GM23248 (cell line): ENCODE measurements at regions not wholly inside any gene's neighbourhood (a gene's known extent, or its start where the extent isn't known, plus 50 kb on each side); places are given as distances from the start of the nearest gene placed in this dataset.

Experiments used
- DNase-seq: peaks from one replicate; pipeline ENCODE4 v3.0.0-alpha.2; 2015
- H2AFZ ChIP-seq: fragments of 200-600 bp; sonication (generic); 2 replicates; pipeline ENCODE4 v1.6.1; 2016; ENCODE audit warnings: antibody characterized with exemption
- H3F3A ChIP-seq: fragments of 200-600 bp; sonication (generic); 2 replicates; pipeline ENCODE4 v1.6.1; 2016; ENCODE audit warnings: mild to moderate bottlenecking, antibody characterized with exemption, mixed run types; ENCODE audit not compliant: insufficient read depth
- H3K27ac ChIP-seq: fragments of 200-600 bp; sonication (generic); 2 replicates; pipeline ENCODE4 v1.5.1; 2016; ENCODE audit warnings: mild to moderate bottlenecking
- H3K27me3 ChIP-seq: fragments of 200-600 bp; sonication (generic); replicated peaks from 2 replicates; pipeline ENCODE4 v1.6.1; 2016; ENCODE audit warnings: mild to moderate bottlenecking; ENCODE audit not compliant: insufficient read depth
- H3K36me3 ChIP-seq: fragments of 200-600 bp; sonication (generic); 2 replicates; pipeline ENCODE4 v1.6.1; 2016; ENCODE audit warnings: low read depth, mild to moderate bottlenecking
- H3K4me1 ChIP-seq: fragments of 200-600 bp; sonication (generic); 2 replicates; pipeline ENCODE4 v1.6.1; 2016; ENCODE audit warnings: mild to moderate bottlenecking; ENCODE audit not compliant: insufficient read depth
- H3K4me2 ChIP-seq: fragments of 200-600 bp; sonication (generic); one replicate; pipeline ENCODE4 v1.6.1; 2016; ENCODE audit warnings: mild to moderate bottlenecking; ENCODE audit not compliant: unreplicated experiment
- H3K4me3 ChIP-seq: fragments of 200-600 bp; sonication (generic); 2 replicates; pipeline ENCODE4 v1.5.1; 2016; ENCODE audit warnings: mild to moderate bottlenecking
- H3K79me2 ChIP-seq: fragments of 200-600 bp; sonication (generic); 2 replicates; pipeline ENCODE4 v1.6.1; 2016; ENCODE audit warnings: mild to moderate bottlenecking; ENCODE audit not compliant: insufficient read depth
- H3K9ac ChIP-seq: fragments of 200-600 bp; sonication (generic); 2 replicates; pipeline ENCODE4 v1.6.1; 2016; ENCODE audit warnings: mild to moderate bottlenecking
- H3K9me2 ChIP-seq: fragments of 200-600 bp; sonication (generic); 2 replicates; pipeline ENCODE4 v1.6.1; 2016; ENCODE audit warnings: mixed run types, mild to moderate bottlenecking, moderate library complexity; ENCODE audit not compliant: insufficient read depth
- H3K9me3 ChIP-seq: fragments of 200-600 bp; sonication (generic); one replicate; pipeline ENCODE4 v1.6.1; 2017; ENCODE audit warnings: low read depth
- H4K20me1 ChIP-seq: fragments of 200-600 bp; sonication (generic); 2 replicates; pipeline ENCODE4 v1.6.0; 2016; ENCODE audit not compliant: insufficient read depth
- EZH2 ChIP-seq: fragments of 200-600 bp; sonication (generic); IDR thresholded peaks from 2 replicates; pipeline ENCODE4 v1.6.1; 2018; ENCODE audit warnings: antibody characterized with exemption, mild to moderate bottlenecking; ENCODE audit not compliant: insufficient read depth, poor library complexity, severe bottlenecking
- EZH2phosphoT487 ChIP-seq: fragments of 200-600 bp; sonication (generic); IDR thresholded peaks from 2 replicates; pipeline ENCODE4 v1.6.1; 2018; ENCODE audit warnings: antibody characterized with exemption, moderate library complexity, mild to moderate bottlenecking, low read depth; ENCODE audit not compliant: insufficient read depth
- WGBS, 2 experiments: methylation state at CpG; one replicate each; pipeline ENCODE4 v1.1.6; 2015 to 2017; ENCODE audit warnings: low lambda C conversion rate in 2 of 2, low coverage in 1 of 2; ENCODE audit errors: missing lambda C conversion rate in 2 of 2; 5-methylcytosine and 5-hydroxymethylcytosine counted together
- in situ Hi-C: fragments of 300-500 bp; cut with MboI; formaldehyde crosslinking; loops from 2 replicates; pipeline ENCODE4 v1.15.0; 2020

- Histone ChIP-seq H3K9me3 (no peaks in the 10 kb centered on the region), H3K9ac (no peak overlapping the region), H3K36me3 (no peaks in the 10 kb centered on the region), H3K4me1 (no peaks in the 10 kb centered on the region), H3K27me3 (no peaks in the 10 kb centered on the region), H3F3A (no peaks in the 10 kb centered on the region), H2AFZ (no peak overlapping the region), H3K4me3 (no peak overlapping the region), H4K20me1 (no peaks in the 10 kb centered on the region), H3K4me2 (no peak overlapping the region), H3K79me2 (no peaks in the 10 kb centered on the region), H3K27ac (no peak overlapping the region), H3K9me2 (no peaks in the 10 kb centered on the region)
- TF ChIP-seq EZH2phosphoT487 = no peak
- TF ChIP-seq EZH2 = no peak
- WGBS, 2 experiments = 92 to 94% methylated on average over 3 of the region's 3 CpGs
- no peak for DNase-seq
- in situ Hi-C loops = no loop called here
Observed at GRCh38 chr2:45323344-45323743, 287.7 kb downstream of the SRBD1 start.

GRCh38 chr2:45320956-45321355 is 290.1 kb downstream of the SRBD1 start:
- Histone ChIP-seq H3K9me2 (no peaks in the 10 kb centered on the region), H3K4me1 (peaks cover 7% of the 10 kb centered on the region), H3K4me3 (no peak overlapping the region), H3K9ac (no peak overlapping the region), H3K27me3 (no peaks in the 10 kb centered on the region), H3F3A (peaks cover 11% of the 10 kb centered on the region), H2AFZ (no peak overlapping the region), H3K9me3 (no peaks in the 10 kb centered on the region), H3K36me3 (no peaks in the 10 kb centered on the region), H3K79me2 (no peaks in the 10 kb centered on the region), H4K20me1 (no peaks in the 10 kb centered on the region), H3K4me2 (no peak overlapping the region), H3K27ac (no peak overlapping the region)
- 58 to 67% methylated on average over 2 of the region's 2 CpGs for WGBS, 2 experiments
- DNase-seq = no peak
- TF ChIP-seq EZH2 (no peak), EZH2phosphoT487 (no peak)
- in situ Hi-C loops = no loop called here

- no peaks in the 10 kb centered on the region for H3K9me3 ChIP-seq
- no peaks in the 10 kb centered on the region for H3K27me3 ChIP-seq
- H3F3A ChIP-seq = peaks cover 11% of the 10 kb centered on the region
- H3K4me2 ChIP-seq = no peak overlapping the region
- no peaks in the 10 kb centered on the region for H4K20me1 ChIP-seq
- H3K4me3 ChIP-seq = no peak overlapping the region
- no peak overlapping the region for H3K27ac ChIP-seq
- H3K4me1 ChIP-seq = peaks cover 12% of the 10 kb centered on the region
- DNase-seq = no peak
- no peak overlapping the region for H3K9ac ChIP-seq
- no peak for TF ChIP-seq EZH2
- TF ChIP-seq EZH2phosphoT487 = no peak
- WGBS, 2 experiments = 58 to 69% methylated on average over 7 of the region's 7 CpGs
- no peaks in the 10 kb centered on the region for H3K79me2 ChIP-seq
- H2AFZ ChIP-seq = no peak overlapping the region
- no peaks in the 10 kb centered on the region for H3K36me3 ChIP-seq
- in situ Hi-C loops = no loop called here
- no peaks in the 10 kb centered on the region for H3K9me2 ChIP-seq
Observed at GRCh38 chr2:45319683-45320455, 291.2 kb downstream of the SRBD1 start.

DNA sequence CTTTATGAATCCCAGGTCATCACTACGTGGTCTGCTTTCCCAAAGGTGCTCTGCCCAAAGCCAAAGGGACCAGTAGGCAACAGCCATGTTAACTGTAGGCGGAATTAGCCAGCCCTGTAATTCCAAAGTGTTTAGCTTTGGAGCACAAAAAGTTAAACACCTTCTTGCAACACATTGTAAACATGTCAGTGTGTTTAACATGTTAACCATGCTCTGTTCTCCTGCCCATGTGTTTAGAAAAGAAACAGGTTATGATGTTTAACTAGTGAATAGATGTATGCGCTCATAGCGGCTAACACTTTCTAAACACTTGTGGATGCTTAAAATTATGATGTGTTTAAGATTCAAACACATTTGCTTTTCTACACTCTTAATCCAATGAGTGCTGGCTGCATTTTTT is 292.4 kb downstream of the SRBD1 start:
- H3K27me3 ChIP-seq = no peaks in the 10 kb centered on the region
- TF ChIP-seq EZH2phosphoT487 (no peak), EZH2 (no peak)
- in situ Hi-C loops = no loop called here
- 71 to 73% methylated on average over 4 of the region's 4 CpGs for WGBS, 2 experiments
- H3K4me3 ChIP-seq = no peak overlapping the region
- H3F3A ChIP-seq = peaks cover 11% of the 10 kb centered on the region
- no peak overlapping the region for H3K4me2 ChIP-seq
- no peak overlapping the region for H3K27ac ChIP-seq
- no peaks in the 10 kb centered on the region for H3K9me3 ChIP-seq
- no peak overlapping the region for H3K9ac ChIP-seq
- peaks cover 12% of the 10 kb centered on the region for H3K4me1 ChIP-seq
- no peaks in the 10 kb centered on the region for H3K36me3 ChIP-seq
- no peak overlapping the region for H2AFZ ChIP-seq
- no peaks in the 10 kb centered on the region for H3K9me2 ChIP-seq
- no peaks in the 10 kb centered on the region for H4K20me1 ChIP-seq
- no peak for DNase-seq
- H3K79me2 ChIP-seq = no peaks in the 10 kb centered on the region
